ENCODE measurements at regions not wholly inside any gene's neighbourhood (a gene's known extent, or its start where the extent isn't known, plus 50 kb on each side); places are given as distances from the start of the nearest gene placed in this dataset.

DNA sequence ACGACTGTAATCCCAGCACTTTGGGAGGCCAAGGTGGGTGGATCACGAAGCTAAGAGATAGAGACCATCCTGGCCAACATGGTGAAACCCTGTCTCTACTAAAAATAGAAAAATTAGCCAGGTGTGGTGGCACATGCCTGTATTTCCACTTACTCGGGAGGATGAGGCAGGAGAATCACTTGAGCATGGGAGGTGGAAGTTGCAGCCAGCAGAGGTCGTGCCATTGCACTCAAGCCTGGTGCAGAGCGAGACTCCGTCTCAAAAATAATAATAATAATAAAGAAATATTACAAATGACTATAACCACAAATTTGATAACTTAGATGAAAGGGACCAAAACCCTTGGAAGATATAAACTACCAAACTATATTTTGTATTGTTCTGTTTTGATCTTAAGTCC lies 226.3 kb upstream of the GULP1 start:
- Mint-ChIP-seq H3K4me1 (ENCODE audit: low read depth, unreplicated experiment) (no peaks in the 10 kb centered on the region), H3K9me3 (ENCODE audit: low read depth, unreplicated experiment) (no peaks in the 10 kb centered on the region), H3K27ac (ENCODE audit: unreplicated experiment) (no peak overlapping the region), H3K36me3 (ENCODE audit: insufficient read depth, unreplicated experiment) (no peaks in the 10 kb centered on the region), H3K4me3 (ENCODE audit: low read depth, unreplicated experiment) (no peak overlapping the region), H3K27me3 (ENCODE audit: unreplicated experiment) (no peaks in the 10 kb centered on the region)
- no peak for DNase-seq
- BruUV-seq (replicated peaks): no TSS peak
- CTCF ChIA-PET: interaction anchor here (0.7 kb wide), 1 partner anchor 29 kb away, joined by 5 read pairs; no protein-coding TSS in a partner anchor
- intact Hi-C loops (cut with micrococcal nuclease; ENCODE audit: unreplicated experiment): no loop called here
- TF ChIP-seq, protein P1, sequence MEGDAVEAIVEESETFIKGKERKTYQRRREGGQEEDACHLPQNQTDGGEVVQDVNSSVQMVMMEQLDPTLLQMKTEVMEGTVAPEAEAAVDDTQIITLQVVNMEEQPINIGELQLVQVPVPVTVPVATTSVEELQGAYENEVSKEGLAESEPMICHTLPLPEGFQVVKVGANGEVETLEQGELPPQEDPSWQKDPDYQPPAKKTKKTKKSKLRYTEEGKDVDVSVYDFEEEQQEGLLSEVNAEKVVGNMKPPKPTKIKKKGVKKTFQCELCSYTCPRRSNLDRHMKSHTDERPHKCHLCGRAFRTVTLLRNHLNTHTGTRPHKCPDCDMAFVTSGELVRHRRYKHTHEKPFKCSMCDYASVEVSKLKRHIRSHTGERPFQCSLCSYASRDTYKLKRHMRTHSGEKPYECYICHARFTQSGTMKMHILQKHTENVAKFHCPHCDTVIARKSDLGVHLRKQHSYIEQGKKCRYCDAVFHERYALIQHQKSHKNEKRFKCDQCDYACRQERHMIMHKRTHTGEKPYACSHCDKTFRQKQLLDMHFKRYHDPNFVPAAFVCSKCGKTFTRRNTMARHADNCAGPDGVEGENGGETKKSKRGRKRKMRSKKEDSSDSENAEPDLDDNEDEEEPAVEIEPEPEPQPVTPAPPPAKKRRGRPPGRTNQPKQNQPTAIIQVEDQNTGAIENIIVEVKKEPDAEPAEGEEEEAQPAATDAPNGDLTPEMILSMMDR (IDR thresholded peaks at IDR 0.05; ENCODE audit: unreplicated experiment): no peak

DNA sequence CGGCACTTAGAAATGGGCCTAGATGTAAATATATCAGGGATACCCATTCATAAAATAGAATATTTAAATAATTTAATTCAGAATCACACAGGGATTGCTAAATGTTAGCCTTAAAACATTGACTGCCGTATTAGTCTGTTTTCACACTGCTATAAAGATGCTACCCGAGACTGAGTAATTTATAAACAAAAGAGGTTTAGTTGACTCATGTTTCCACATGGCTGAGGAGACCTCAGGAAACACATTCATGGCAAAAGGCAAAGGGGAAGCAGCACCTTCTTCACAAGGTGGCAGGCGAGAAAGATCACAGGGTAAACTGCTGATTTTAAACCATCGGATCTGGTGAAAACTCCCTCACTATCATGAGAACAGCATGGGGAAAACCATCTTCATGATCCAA lies 223.6 kb upstream of the GULP1 start:
- H3K4me3 Mint-ChIP-seq (ENCODE audit: low read depth, unreplicated experiment): no peak overlapping the region
- no peaks in the 10 kb centered on the region for H3K27me3 Mint-ChIP-seq (ENCODE audit: unreplicated experiment)
- no peaks in the 10 kb centered on the region for H3K9me3 Mint-ChIP-seq (ENCODE audit: low read depth, unreplicated experiment)
- H3K27ac Mint-ChIP-seq (ENCODE audit: unreplicated experiment): no peak overlapping the region
- H3K36me3 Mint-ChIP-seq (ENCODE audit: insufficient read depth, unreplicated experiment): no peaks in the 10 kb centered on the region
- CTCF ChIA-PET: no interaction called here
- intact Hi-C loops (cut with micrococcal nuclease; ENCODE audit: unreplicated experiment): no loop called here
- BruUV-seq (replicated peaks): no TSS peak
- no peak for DNase-seq
- TF ChIP-seq, protein P1 (IDR thresholded peaks at IDR 0.05; ENCODE audit: unreplicated experiment): no peak
- no peaks in the 10 kb centered on the region for H3K4me1 Mint-ChIP-seq (ENCODE audit: low read depth, unreplicated experiment)

DNA sequence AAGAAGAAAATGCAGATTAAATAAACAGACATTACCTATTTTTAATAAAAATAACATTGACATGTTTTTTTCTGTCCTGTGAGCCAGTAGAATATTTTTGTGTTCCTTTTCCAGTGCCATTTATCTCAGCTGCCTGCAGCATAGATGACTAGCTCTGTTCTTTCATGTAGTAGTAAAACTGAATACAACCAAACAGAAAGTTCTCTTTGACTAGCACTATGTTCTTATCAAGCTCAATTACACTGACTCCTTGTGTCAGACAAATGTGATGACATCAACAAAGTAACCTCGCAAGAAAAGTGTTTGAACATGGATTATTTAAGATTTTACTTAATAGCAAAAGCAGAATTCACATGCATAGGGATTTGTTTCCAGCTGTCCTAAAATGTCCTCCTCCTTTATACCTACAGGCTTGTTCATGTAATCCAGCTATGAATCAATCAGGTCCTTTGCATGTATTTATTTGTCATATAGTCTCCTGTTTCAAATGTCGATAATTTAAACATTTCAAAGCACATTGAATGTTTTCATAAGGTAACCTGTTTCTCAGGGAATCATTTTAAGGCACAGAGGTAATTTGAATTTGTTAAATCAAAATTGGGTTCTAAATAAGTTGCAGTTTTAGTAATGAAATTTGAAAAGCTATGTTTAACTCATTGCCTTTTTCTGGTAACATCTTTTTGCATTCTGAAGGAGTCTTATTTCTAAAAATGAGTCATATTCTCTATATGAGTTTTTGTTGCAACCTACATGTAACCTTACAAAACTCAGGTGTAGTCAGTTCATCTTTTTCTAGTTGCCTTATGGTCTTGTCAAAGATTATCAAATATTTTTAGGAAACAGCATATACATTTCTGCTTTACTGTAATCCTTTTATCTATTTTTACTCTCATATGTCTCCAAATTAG lies 215.3 kb upstream of the GULP1 start:
- H3K4me3 Mint-ChIP-seq (ENCODE audit: low read depth, unreplicated experiment): no peak overlapping the region
- no peak for DNase-seq
- no TSS peak for BruUV-seq (replicated peaks)
- no peak overlapping the region for H3K27ac Mint-ChIP-seq (ENCODE audit: unreplicated experiment)
- intact Hi-C loops (cut with micrococcal nuclease; ENCODE audit: unreplicated experiment): no loop called here
- TF ChIP-seq, protein P1 (IDR thresholded peaks at IDR 0.05; ENCODE audit: unreplicated experiment): no peak
- H3K27me3 Mint-ChIP-seq (ENCODE audit: unreplicated experiment): no peaks in the 10 kb centered on the region
- no peaks in the 10 kb centered on the region for H3K4me1 Mint-ChIP-seq (ENCODE audit: low read depth, unreplicated experiment)
- H3K9me3 Mint-ChIP-seq (ENCODE audit: low read depth, unreplicated experiment): no peaks in the 10 kb centered on the region
- CTCF ChIA-PET: interaction anchor here (0.9 kb wide), 1 partner anchor 26 kb away, joined by 3 read pairs; no protein-coding TSS in a partner anchor
- H3K36me3 Mint-ChIP-seq (ENCODE audit: insufficient read depth, unreplicated experiment): no peaks in the 10 kb centered on the region

DNA sequence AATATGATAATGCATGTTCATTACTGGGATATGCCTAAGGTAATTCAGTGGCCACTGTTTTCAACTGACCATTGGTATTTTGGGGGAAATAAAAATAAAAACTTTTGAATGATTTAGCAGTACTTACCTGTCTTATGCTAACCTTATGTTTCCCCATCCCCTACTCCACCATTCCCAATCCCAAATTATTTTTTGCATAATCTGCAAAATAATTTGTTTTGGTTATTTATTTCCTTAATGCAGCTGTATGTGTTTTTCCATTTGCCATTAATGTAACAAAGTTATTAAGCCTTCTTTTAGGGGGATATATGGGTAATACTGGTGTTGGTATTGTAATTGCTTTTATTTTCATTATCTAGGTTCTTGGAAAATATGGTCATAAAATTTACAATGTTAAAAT lies 213.9 kb upstream of the GULP1 start:
- no peaks in the 10 kb centered on the region for H3K36me3 Mint-ChIP-seq (ENCODE audit: insufficient read depth, unreplicated experiment)
- H3K9me3 Mint-ChIP-seq (ENCODE audit: low read depth, unreplicated experiment): no peaks in the 10 kb centered on the region
- no TSS peak for BruUV-seq (replicated peaks)
- DNase-seq: no peak
- TF ChIP-seq, protein P1 (IDR thresholded peaks at IDR 0.05; ENCODE audit: unreplicated experiment): no peak
- H3K27me3 Mint-ChIP-seq (ENCODE audit: unreplicated experiment): no peaks in the 10 kb centered on the region
- H3K27ac Mint-ChIP-seq (ENCODE audit: unreplicated experiment): no peak overlapping the region
- no peaks in the 10 kb centered on the region for H3K4me1 Mint-ChIP-seq (ENCODE audit: low read depth, unreplicated experiment)
- CTCF ChIA-PET: no interaction called here
- H3K4me3 Mint-ChIP-seq (ENCODE audit: low read depth, unreplicated experiment): no peak overlapping the region
- intact Hi-C loops (cut with micrococcal nuclease; ENCODE audit: unreplicated experiment): no loop called here
